Thymus (tissue), 11 donors: ENCODE measurements at regions not wholly inside any gene's neighbourhood (a gene's known extent, or its start where the extent isn't known, plus 50 kb on each side); places are given as distances from the start of the nearest gene placed in this dataset.

Source experiments
- DNase-seq, 9 donors: peaks; one replicate each; pipeline ENCODE4 v3.0.0-alpha.2; 2013; ENCODE audit warnings: low spot score in 9 of 9, low read depth in 6 of 9, missing footprints in 1 of 9
- H3K27ac ChIP-seq, 2 donors: one replicate each; pipeline ENCODE4 v1.5.1; 2013; ENCODE audit warnings: control low read depth in 1 of 2, low read depth in 1 of 2, low read length in 1 of 2, mild to moderate bottlenecking in 1 of 2, moderate library complexity in 1 of 2
- H3K27me3 ChIP-seq, 2 donors: one replicate each; pipeline ENCODE4 v1.5.1; 2013; ENCODE audit warnings: low read length in 1 of 2; ENCODE audit not compliant: control insufficient read depth in 2 of 2, insufficient read depth in 1 of 2
- H3K36me3 ChIP-seq, 2 donors: one replicate each; pipeline ENCODE4 v1.5.1; 2013; ENCODE audit warnings: low read length in 1 of 2, mild to moderate bottlenecking in 1 of 2, moderate library complexity in 1 of 2; ENCODE audit not compliant: control insufficient read depth in 2 of 2, insufficient read depth in 2 of 2
- H3K4me1 ChIP-seq, 2 donors: one replicate each; pipeline ENCODE4 v1.5.1; 2013; ENCODE audit warnings: low read length in 2 of 2; ENCODE audit not compliant: control insufficient read depth in 2 of 2, insufficient read depth in 2 of 2
- H3K4me3 ChIP-seq, 2 donors: one replicate each; pipeline ENCODE4 v1.5.1; 2013; ENCODE audit warnings: low read length in 2 of 2, control low read depth in 1 of 2, mild to moderate bottlenecking in 1 of 2
- H3K9me3 ChIP-seq, 2 donors: one replicate each; pipeline ENCODE4 v1.5.1; 2013; ENCODE audit warnings: low read length in 1 of 2, mild to moderate bottlenecking in 1 of 2; ENCODE audit not compliant: control insufficient read depth in 2 of 2, insufficient read depth in 1 of 2
- WGBS: extraction: QIAGEN DNeasy Blood & Tissue Kit; methylation state at CpG from one replicate; pipeline ENCODE4 v1.1.7; 2013; 5-methylcytosine and 5-hydroxymethylcytosine counted together
- donor health status: healthy.

DNA sequence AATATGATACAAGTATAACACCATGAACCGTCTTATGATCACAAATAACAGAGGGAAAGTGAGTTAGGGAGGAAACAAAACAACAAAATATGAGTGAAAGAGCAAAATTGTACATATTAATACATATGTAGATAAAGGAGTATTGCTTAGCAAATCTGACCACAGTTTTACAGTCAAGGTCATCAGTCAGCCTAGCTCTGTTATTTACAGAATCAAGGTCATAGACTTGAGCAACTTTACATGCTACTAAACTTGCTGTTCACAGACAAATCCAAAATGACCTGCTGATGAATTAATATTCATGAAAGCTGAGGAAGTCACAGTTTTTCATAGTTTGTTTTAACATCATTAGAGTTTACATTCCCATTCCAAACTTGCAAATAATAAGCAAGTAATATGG is 1387.7 kb upstream of the ACO1 start:
- Histone ChIP-seq H3K27me3 (no peaks in the 10 kb centered on the region), H3K4me1 (no peaks in the 10 kb centered on the region), H3K9me3 (no peaks in the 10 kb centered on the region), H3K4me3 (no peak overlapping the region), H3K27ac (no peak overlapping the region), H3K36me3 (no peaks in the 10 kb centered on the region)
- 71% methylated on average over 1 of the region's 1 CpG for WGBS
- DNase-seq: no peak

DNA sequence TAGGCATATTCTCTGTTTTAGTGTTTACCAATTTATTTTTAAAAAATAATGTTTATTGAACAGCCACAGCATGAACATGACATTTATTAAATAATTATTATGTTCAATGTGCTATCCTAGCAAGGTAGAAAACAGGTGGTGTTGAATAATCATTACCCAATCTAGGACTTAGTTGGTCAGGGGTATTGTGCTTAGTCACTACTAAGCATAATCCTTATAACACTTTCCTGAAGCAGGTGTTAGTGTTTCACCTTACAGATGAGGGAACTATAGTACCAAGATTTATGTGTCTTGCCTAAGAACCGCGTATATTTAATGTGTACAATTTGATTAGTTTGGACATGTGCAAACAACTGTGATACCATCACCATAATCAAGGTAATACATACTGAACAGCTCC is 1387.2 kb upstream of the ACO1 start:
- Histone ChIP-seq H3K4me3 (no peak overlapping the region), H3K27ac (no peak overlapping the region), H3K36me3 (no peaks in the 10 kb centered on the region), H3K4me1 (no peaks in the 10 kb centered on the region), H3K9me3 (no peaks in the 10 kb centered on the region), H3K27me3 (no peaks in the 10 kb centered on the region)
- WGBS: 42% methylated on average over 2 of the region's 2 CpGs
- DNase-seq: no peak

DNA sequence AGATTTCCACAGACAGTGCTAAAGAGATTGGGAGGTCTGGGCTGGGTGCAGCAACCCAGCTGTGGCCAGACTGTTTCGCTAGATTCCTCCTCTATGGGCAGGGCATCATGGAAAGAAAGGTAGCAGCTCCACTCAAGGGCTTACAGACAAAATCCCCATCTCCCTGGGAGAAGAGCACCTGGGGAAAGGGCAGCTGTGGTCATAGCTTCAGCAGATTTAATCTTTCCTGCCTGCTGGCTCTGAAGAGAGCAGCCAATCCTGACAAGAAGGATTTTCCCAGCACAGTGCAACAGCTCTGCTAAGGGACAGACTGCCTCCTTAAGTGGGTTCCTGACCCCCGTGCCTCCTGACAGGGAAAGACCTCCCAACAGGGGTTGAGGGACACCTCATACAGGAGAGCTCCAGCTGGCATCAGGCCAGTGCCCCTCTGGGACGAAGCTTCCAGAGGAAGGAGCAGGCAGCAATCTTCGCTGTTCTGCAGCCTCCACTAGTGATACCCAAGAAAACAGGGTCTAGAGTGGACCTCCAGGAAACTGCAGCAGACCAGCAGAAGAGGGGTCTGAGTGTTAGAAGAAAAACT is 1379.3 kb upstream of the ACO1 start:
- DNase-seq: no peak
- Histone ChIP-seq H3K36me3 (no peaks in the 10 kb centered on the region), H3K27me3 (no peaks in the 10 kb centered on the region), H3K4me3 (no peak overlapping the region), H3K9me3 (peaks cover 0 to 15% of the 10 kb centered on the region in 2 donors), H3K4me1 (no peaks in the 10 kb centered on the region), H3K27ac (no peak overlapping the region)
- 92% methylated on average over 4 of the region's 4 CpGs for WGBS

DNA sequence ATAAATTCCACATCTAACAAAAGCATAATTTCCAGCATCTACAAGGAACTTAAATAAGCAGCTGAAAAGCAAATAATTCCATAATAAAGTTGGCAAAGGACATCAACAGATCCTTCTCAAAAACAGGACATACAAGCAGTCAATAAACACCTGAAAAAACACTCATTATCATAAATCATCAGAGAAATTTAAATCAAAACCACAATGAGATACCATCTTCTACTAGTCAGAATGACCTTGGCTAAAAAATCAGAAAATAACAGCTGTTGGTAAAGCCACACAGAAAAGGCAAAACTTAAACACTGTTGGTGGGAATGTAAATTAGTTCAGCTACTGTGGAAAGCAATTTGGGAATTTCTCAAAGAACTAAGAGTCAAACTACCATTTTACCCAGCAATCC is 1371.1 kb upstream of the ACO1 start:
- no peaks in the 10 kb centered on the region for H3K27me3 ChIP-seq
- no peak overlapping the region for H3K4me3 ChIP-seq
- no peaks in the 10 kb centered on the region for H3K9me3 ChIP-seq
- no peaks in the 10 kb centered on the region for H3K4me1 ChIP-seq
- no peak for DNase-seq
- H3K36me3 ChIP-seq: no peaks in the 10 kb centered on the region
- H3K27ac ChIP-seq: no peak overlapping the region

DNA sequence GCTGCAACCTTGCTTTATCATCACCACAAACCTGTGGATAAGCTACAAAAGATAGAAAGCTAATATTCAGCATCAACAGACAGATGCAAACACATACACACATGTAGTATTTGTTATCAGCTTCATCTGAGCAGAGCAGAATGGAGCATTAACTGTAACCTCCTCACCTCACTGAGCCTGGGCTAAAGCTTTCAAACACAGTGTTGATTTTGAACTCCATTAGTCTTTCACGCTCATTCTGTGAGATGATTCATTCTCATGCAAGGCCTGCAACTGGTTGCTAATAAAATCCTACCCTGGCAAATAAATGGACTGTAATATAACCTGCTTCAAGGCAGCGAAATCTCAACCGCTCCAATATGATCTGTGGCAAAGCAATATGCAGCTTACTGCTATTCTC is 1360.6 kb upstream of the ACO1 start:
- no peaks in the 10 kb centered on the region for H3K36me3 ChIP-seq
- H3K4me1 ChIP-seq: no peaks in the 10 kb centered on the region
- no peak for DNase-seq
- H3K27me3 ChIP-seq: no peaks in the 10 kb centered on the region
- no peak overlapping the region for H3K27ac ChIP-seq
- no peak overlapping the region for H3K4me3 ChIP-seq
- no peaks in the 10 kb centered on the region for H3K9me3 ChIP-seq
- 91% methylated on average over 3 of the region's 3 CpGs for WGBS

DNA sequence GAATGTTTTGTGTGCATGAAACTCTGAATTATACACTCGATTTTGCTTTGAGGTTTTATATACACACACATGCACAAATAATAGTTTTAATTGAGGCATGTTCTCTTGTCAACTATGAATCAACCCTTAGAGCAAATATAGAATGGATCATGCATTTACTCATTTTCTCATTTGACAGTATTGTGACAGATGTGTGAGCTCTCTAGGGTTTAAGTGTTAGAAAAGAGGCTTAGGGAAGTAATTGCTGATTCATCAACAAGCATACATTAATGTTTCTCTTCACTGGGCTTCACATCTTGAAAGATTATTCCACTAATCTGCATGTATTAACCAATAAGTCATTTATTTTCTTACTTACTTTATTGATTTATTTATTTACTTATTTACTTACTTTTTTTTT is 1356.8 kb upstream of the ACO1 start:
- no peaks in the 10 kb centered on the region for H3K4me1 ChIP-seq
- 86% methylated on average over 1 of the region's 1 CpG for WGBS
- no peak for DNase-seq
- no peaks in the 10 kb centered on the region for H3K36me3 ChIP-seq
- no peaks in the 10 kb centered on the region for H3K9me3 ChIP-seq
- H3K27ac ChIP-seq: no peak overlapping the region
- H3K27me3 ChIP-seq: no peaks in the 10 kb centered on the region
- H3K4me3 ChIP-seq: no peak overlapping the region

DNA sequence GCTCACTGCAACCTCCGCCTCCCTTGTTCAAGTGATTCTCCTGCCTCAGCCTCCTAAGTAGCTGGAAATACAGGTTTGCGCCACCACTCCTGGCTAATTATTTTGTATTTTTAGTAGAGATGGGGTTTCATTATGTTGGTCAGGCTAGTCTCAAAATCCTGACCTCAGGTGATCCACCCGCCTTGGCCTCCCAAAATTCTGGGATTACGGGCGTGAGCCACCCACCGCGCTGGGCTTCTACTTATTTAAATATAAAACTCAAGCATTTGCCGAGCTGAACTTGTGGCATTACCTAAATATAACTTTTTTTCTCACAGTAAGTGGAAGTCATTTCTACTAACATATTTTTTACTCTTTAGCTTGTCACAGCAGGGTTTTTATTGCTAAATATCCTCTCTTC is 1356.3 kb upstream of the ACO1 start:
- no peaks in the 10 kb centered on the region for H3K9me3 ChIP-seq
- H3K36me3 ChIP-seq: no peaks in the 10 kb centered on the region
- 95% methylated on average over 8 of the region's 8 CpGs for WGBS
- no peaks in the 10 kb centered on the region for H3K4me1 ChIP-seq
- H3K4me3 ChIP-seq: no peak overlapping the region
- DNase-seq: no peak
- no peaks in the 10 kb centered on the region for H3K27me3 ChIP-seq
- H3K27ac ChIP-seq: no peak overlapping the region

DNA sequence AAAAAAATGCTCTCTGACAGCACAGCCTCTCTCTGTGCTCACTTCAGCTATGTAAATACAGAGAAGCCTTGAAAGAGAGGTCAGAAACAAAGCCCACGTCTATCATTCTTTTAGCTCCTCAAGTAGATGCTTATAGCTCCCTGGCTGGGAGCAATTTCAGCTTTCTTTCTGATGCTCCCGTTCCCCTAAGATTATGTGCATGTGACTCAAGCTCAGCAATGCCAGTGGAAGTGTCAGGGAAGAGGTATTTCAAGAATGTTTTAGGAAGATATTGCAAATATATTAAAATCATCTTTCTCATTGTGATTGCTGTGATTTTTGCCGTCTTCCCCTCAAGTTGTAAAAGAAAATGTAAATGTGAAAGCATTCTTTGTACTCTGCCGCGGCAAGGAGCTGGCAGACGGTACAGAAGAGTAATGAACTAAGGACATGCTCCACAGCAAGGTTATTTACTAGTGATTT is 1353.7 kb upstream of the ACO1 start:
- Histone ChIP-seq H3K36me3 (no peaks in the 10 kb centered on the region), H3K4me3 (no peak overlapping the region), H3K4me1 (no peaks in the 10 kb centered on the region), H3K27me3 (no peaks in the 10 kb centered on the region), H3K9me3 (no peaks in the 10 kb centered on the region), H3K27ac (no peak overlapping the region)
- WGBS: 26% methylated on average over 6 of the region's 6 CpGs
- no peak for DNase-seq

DNA sequence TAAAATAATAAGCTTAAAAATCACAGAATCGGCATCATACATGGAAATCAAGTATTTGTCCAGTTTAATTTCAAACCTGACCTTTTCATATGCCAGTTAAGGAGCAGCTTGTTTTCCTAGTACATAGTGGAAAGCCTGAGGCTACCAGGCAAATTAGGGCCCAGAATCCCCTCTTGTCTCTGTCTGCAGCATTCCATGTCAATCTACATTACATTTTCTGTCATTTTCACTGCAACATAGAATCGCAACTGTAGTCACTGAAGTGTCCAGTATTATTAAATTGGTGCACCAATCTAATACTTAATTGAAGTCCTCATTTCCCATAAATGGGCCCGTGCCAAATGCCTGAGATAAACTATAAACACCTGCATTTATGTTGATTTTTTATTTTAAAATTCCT is 1352.2 kb upstream of the ACO1 start:
- Histone ChIP-seq H3K27me3 (no peaks in the 10 kb centered on the region), H3K27ac (no peak overlapping the region), H3K9me3 (no peaks in the 10 kb centered on the region), H3K36me3 (no peaks in the 10 kb centered on the region), H3K4me1 (no peaks in the 10 kb centered on the region), H3K4me3 (no peak overlapping the region)
- 90% methylated on average over 3 of the region's 3 CpGs for WGBS
- no peak for DNase-seq

DNA sequence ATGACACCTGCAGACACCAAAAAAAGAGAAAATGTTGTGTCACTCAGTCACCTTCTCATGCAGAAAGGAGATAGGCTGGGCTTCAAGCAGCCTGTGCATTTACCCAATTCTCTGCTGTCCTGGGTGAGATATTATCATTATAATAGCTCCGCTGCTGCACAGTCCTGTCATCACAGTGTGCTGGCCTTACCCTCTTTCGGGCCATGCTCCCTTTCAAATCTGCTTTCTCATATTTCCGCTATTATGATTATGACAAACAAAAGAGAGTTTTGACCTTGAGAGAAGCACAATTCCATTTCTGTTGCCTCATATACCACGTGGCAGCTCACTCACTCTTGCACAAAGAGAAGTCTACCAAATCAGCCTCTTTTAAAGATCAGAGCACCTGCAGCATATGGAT is 1350.1 kb upstream of the ACO1 start:
- Histone ChIP-seq H3K4me1 (no peaks in the 10 kb centered on the region), H3K27me3 (no peaks in the 10 kb centered on the region), H3K4me3 (no peak overlapping the region), H3K36me3 (no peaks in the 10 kb centered on the region), H3K27ac (no peak overlapping the region), H3K9me3 (no peaks in the 10 kb centered on the region)
- DNase-seq: no peak
- 70% methylated on average over 4 of the region's 4 CpGs for WGBS
